ENCODE measurements at regions not wholly inside any gene's neighbourhood (a gene's known extent, or its start where the extent isn't known, plus 50 kb on each side); places are given as distances from the start of the nearest gene placed in this dataset.

- Histone ChIP-seq H3K27ac (ENCODE audit: low read length in 2 of 2) (no peak overlapping the region), H3K79me2 (ENCODE audit: control insufficient read depth, insufficient read depth, low read length) (no peaks in the 10 kb centered on the region), H3K9ac (ENCODE audit: low read length) (no peak overlapping the region), H2AFZ (ENCODE audit: insufficient read depth, low read depth, low read length, poor library complexity, severe bottlenecking) (no peak overlapping the region), H3K4me2 (replicated peaks; ENCODE audit: low read depth, low read length, poor library complexity, severe bottlenecking) (no peak overlapping the region), H3K36me3 (replicated peaks in 1 of 2; ENCODE audit: control extremely low read depth in 1 of 2, control insufficient read depth in 1 of 2, extremely low read depth in 1 of 2, insufficient read depth in 2 of 2, low read length in 1 of 2) (no peaks in the 10 kb centered on the region), H3K4me3 (ENCODE audit: control extremely low read depth in 1 of 5, extremely low read depth in 1 of 5, insufficient read depth in 1 of 5, low read depth in 2 of 5, low read length in 4 of 5) (no peak overlapping the region), H4K20me1 (ENCODE audit: control insufficient read depth, insufficient read depth, low read length, poor library complexity, severe bottlenecking) (no peaks in the 10 kb centered on the region), H3K27me3 (replicated peaks in 1 of 4; ENCODE audit: control extremely low read depth in 1 of 4, control insufficient read depth in 3 of 4, insufficient read depth in 4 of 4, low read length in 3 of 4) (no peaks in the 10 kb centered on the region), H3K9me3 (ENCODE audit: control extremely low read depth in 1 of 3, control insufficient read depth in 2 of 3, insufficient read depth in 1 of 3, low read length in 2 of 3) (no peaks in the 10 kb centered on the region), H3K4me1 (ENCODE audit: control insufficient read depth in 2 of 2, insufficient read depth in 2 of 2, low read length in 2 of 2) (peaks cover 4 to 6% of the 10 kb centered on the region in 2 donors)
- TF ChIP-seq, protein P1, sequence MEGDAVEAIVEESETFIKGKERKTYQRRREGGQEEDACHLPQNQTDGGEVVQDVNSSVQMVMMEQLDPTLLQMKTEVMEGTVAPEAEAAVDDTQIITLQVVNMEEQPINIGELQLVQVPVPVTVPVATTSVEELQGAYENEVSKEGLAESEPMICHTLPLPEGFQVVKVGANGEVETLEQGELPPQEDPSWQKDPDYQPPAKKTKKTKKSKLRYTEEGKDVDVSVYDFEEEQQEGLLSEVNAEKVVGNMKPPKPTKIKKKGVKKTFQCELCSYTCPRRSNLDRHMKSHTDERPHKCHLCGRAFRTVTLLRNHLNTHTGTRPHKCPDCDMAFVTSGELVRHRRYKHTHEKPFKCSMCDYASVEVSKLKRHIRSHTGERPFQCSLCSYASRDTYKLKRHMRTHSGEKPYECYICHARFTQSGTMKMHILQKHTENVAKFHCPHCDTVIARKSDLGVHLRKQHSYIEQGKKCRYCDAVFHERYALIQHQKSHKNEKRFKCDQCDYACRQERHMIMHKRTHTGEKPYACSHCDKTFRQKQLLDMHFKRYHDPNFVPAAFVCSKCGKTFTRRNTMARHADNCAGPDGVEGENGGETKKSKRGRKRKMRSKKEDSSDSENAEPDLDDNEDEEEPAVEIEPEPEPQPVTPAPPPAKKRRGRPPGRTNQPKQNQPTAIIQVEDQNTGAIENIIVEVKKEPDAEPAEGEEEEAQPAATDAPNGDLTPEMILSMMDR (IDR thresholded peaks at IDR 0.05): no peak
- TF ChIP-seq EZH2 (IDR thresholded peaks at IDR 0.05; ENCODE audit: borderline replicate concordance, insufficient read depth, low read depth, low read length, poor library complexity, severe bottlenecking): no peak
- Mint-ChIP-seq H3K27ac (no peak overlapping the region), H3K4me1 (peaks cover 4% of the 10 kb centered on the region), H3K27me3 (peaks cover 12% of the 10 kb centered on the region), H3K4me3 (no peak overlapping the region), H3K9me3 (ENCODE audit: insufficient read depth) (no peaks in the 10 kb centered on the region)
- intact Hi-C loops (cut with micrococcal nuclease): no loop called here
- CTCF ChIA-PET: no interaction called here
- 97% methylated on average over 6 of the region's 7 CpGs for WGBS (ENCODE audit: insufficient coverage)
- POLR2A ChIA-PET: no interaction called here
- ATAC-seq (ENCODE audit: low read depth): no peak
- no peak for DNase-seq
Observed at GRCh38 chr6:20327141-20327540, 74.5 kb upstream of the E2F3 start.

DNA sequence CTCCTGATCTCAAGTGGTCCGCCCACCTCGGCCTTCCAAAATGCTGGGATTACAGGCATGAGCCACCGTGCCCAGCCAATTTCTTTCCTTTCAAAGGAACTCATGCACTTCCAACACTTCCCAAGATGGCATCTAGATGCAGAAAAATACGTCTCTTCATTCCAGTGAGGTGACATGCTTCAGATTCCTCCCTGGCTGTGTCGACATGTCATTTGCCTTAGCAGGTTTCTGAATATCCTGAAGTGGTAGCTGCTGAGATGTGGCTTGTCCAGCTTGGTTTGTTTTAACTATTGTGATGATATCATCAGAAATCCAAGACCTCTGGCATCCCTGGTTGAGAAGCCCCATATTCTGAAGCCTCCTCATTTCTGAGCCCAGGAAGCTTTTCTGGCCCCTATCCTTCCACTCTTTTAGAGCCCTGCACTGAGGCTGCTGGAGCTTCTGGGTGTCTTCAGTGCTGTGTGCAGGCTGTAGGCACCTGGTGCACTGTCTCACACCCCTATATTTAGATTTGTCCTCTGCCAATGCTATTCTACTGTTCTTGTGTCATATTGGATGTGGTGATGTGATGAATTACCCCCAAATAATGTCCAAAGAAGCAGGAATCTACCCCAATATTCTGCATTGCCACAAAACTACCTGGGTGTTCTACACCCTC lies 73.3 kb upstream of the E2F3 start:
- no peak overlapping the region for H3K4me3 Mint-ChIP-seq
- no peak for DNase-seq
- H3K79me2 ChIP-seq (ENCODE audit: control insufficient read depth, insufficient read depth, low read length): no peaks in the 10 kb centered on the region
- H3K4me1 Mint-ChIP-seq: peaks cover 4% of the 10 kb centered on the region
- H3K27ac ChIP-seq (ENCODE audit: low read length in 2 of 2): no peak overlapping the region
- no peak overlapping the region for H3K9ac ChIP-seq (ENCODE audit: low read length)
- H2AFZ ChIP-seq (ENCODE audit: insufficient read depth, low read depth, low read length, poor library complexity, severe bottlenecking): no peak overlapping the region
- H3K9me3 ChIP-seq (ENCODE audit: control extremely low read depth in 1 of 3, control insufficient read depth in 2 of 3, insufficient read depth in 1 of 3, low read length in 2 of 3): no peaks in the 10 kb centered on the region
- H3K27me3 Mint-ChIP-seq: peaks cover 15% of the 10 kb centered on the region
- no peak overlapping the region for H3K27ac Mint-ChIP-seq
- intact Hi-C loops (cut with micrococcal nuclease): no loop called here
- POLR2A ChIA-PET: interaction anchor here (0.7 kb wide), 1 partner anchor 8 kb away, joined by 3 read pairs; no protein-coding TSS in a partner anchor
- CTCF ChIA-PET: interaction anchor here (0.9 kb wide), 1 partner anchor 205 kb away, joined by 3 read pairs; no protein-coding TSS in a partner anchor
- ATAC-seq (ENCODE audit: low read depth): no peak
- TF ChIP-seq, protein P1 (IDR thresholded peaks at IDR 0.05): no peak
- TF ChIP-seq EZH2 (IDR thresholded peaks at IDR 0.05; ENCODE audit: borderline replicate concordance, insufficient read depth, low read depth, low read length, poor library complexity, severe bottlenecking): no peak
- WGBS (ENCODE audit: insufficient coverage): 91% methylated on average over 5 of the region's 5 CpGs
- H3K27me3 ChIP-seq (replicated peaks in 1 of 4; ENCODE audit: control extremely low read depth in 1 of 4, control insufficient read depth in 3 of 4, insufficient read depth in 4 of 4, low read length in 3 of 4): peaks cover 0 to 4% (median 0%) of the 10 kb centered on the region in 4 experiments
- peaks cover 4 to 6% of the 10 kb centered on the region in 2 donors for H3K4me1 ChIP-seq (ENCODE audit: control insufficient read depth in 2 of 2, insufficient read depth in 2 of 2, low read length in 2 of 2)
- no peaks in the 10 kb centered on the region for H4K20me1 ChIP-seq (ENCODE audit: control insufficient read depth, insufficient read depth, low read length, poor library complexity, severe bottlenecking)
- no peaks in the 10 kb centered on the region for H3K9me3 Mint-ChIP-seq (ENCODE audit: insufficient read depth)
- no peak overlapping the region for H3K4me3 ChIP-seq (ENCODE audit: control extremely low read depth in 1 of 5, extremely low read depth in 1 of 5, insufficient read depth in 1 of 5, low read depth in 2 of 5, low read length in 4 of 5)
- no peaks in the 10 kb centered on the region for H3K36me3 ChIP-seq (replicated peaks in 1 of 2; ENCODE audit: control extremely low read depth in 1 of 2, control insufficient read depth in 1 of 2, extremely low read depth in 1 of 2, insufficient read depth in 2 of 2, low read length in 1 of 2)
- H3K4me2 ChIP-seq (replicated peaks; ENCODE audit: low read depth, low read length, poor library complexity, severe bottlenecking): no peak overlapping the region

Data from B cell (primary cell).